Sigmoid colon (tissue), 4 donors: ENCODE measurements at regions not wholly inside any gene's neighbourhood (a gene's known extent, or its start where the extent isn't known, plus 50 kb on each side); places are given as distances from the start of the nearest gene placed in this dataset.

Experiments
- CTCF ChIP-seq, 4 experiments: fragments of 450-650 bp in 3 of 4; fragments of 200-600 bp in 1 of 4; IDR thresholded peaks; one replicate each; pipeline ENCODE4 v1.5.1; 2016 to 2019; ENCODE audit warnings: antibody characterized with exemption in 4 of 4, mild to moderate bottlenecking in 3 of 4, moderate library complexity in 2 of 4
- EP300 ChIP-seq, 4 donors: sonication (generic); formaldehyde crosslinking; IDR thresholded peaks; one replicate each; pipeline ENCODE4 v1.6.1; 2017; ENCODE audit warnings: antibody characterized with exemption in 4 of 4
- POLR2A ChIP-seq, 2 donors: fragments of 450-650 bp; IDR thresholded peaks; one replicate each; pipeline ENCODE4 v1.6.1; 2016; ENCODE audit warnings: antibody characterized with exemption in 2 of 2, mild to moderate bottlenecking in 2 of 2, moderate library complexity in 2 of 2
- POLR2AphosphoS5 ChIP-seq, 4 donors: sonication (generic); formaldehyde crosslinking; IDR thresholded peaks; one replicate each; pipeline ENCODE4 v1.6.1; 2017; ENCODE audit warnings: antibody characterized with exemption in 4 of 4

DNA sequence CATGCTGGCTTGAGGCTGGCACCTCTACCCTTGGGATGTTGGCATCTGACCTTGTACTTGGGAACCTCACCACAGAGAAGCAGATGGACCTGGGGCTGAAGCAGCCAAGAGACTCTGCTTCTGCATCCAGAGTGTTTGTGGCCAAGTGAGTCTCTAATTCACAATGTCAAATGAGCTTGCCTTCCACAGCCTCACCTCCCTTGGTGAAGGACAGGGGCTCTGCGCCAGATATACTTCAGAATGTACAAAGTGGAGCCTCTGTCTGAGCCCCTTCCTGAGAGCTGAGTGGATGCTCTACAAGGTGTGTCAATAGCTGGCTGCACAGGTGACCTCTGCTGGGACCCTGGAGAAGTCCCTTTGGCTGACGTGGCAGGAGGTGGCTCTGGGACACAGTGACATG is 508.9 kb downstream of the CDH26 start:
- no peak for TF ChIP-seq CTCF (IDR thresholded peaks at IDR 0.05)
- no peak for TF ChIP-seq POLR2A (IDR thresholded peaks at IDR 0.05)
- no peak for TF ChIP-seq EP300 (IDR thresholded peaks at IDR 0.05)
- no peak for TF ChIP-seq POLR2AphosphoS5 (IDR thresholded peaks at IDR 0.05)
